SK-N-SH (cell line): ENCODE measurements at regions not wholly inside any gene's neighbourhood (a gene's known extent, or its start where the extent isn't known, plus 50 kb on each side); places are given as distances from the start of the nearest gene placed in this dataset.
A peak's percentile ranks its signal among the peaks of the same experiment; 100 is the strongest.

Experiments
- CTCF ChIA-PET: fragments of 300-600, 350-600 bp; formaldehyde crosslinking; extraction: SDS; loops from one replicate; lab custom pipeline; 2021; lab: Yijun Ruan, JAX
- POLR2A ChIA-PET: fragments of 350-600 bp; sonication (Branson Sonifier 250); formaldehyde crosslinking; extraction: SDS; loops from one replicate; lab custom pipeline; 2020; ENCODE audit warnings: antibody characterized with exemption, inconsistent platforms; lab: Yijun Ruan, JAX
- DNase-seq: peaks from one replicate; pipeline ENCODE4 v3.0.0; 2012
- H2AFZ ChIP-seq: fragments of 200-600 bp; sonication (generic); 2 replicates; pipeline ENCODE4 v1.8.1; 2016; ENCODE audit warnings: antibody characterized with exemption, mild to moderate bottlenecking, low read depth
- H3F3A ChIP-seq: fragments of 200-600 bp; sonication (generic); replicated peaks from 2 replicates; pipeline ENCODE3; 2016; ENCODE audit warnings: antibody characterized with exemption, mild to moderate bottlenecking; ENCODE audit not compliant: insufficient read depth
- H3K27ac ChIP-seq, 2 experiments: fragments of 200-500 bp in 1 of 2; fragments of 200-600 bp in 1 of 2; sonication (Bioruptor generic) in 1 of 2; sonication (generic), shearing (Covaris generic) in 1 of 2; 2 replicates each; pipeline versions ENCODE4 v1.5.1 to v1.6.1; 2014 to 2016; ENCODE audit warnings: low read depth in 2 of 2, inconsistent platforms in 1 of 2, low read length in 1 of 2, mild to moderate bottlenecking in 1 of 2, mixed read lengths in 1 of 2
- H3K27me3 ChIP-seq: fragments of 200-600 bp; sonication (generic), shearing (Covaris generic); 2 replicates; pipeline ENCODE4 v1.6.1; 2016; ENCODE audit warnings: mixed run types; ENCODE audit not compliant: insufficient read depth
- H3K36me3 ChIP-seq, 2 experiments: fragments of 200-500 bp in 1 of 2; fragments of 200-600 bp in 1 of 2; sonication (Bioruptor generic) in 1 of 2; sonication (generic) in 1 of 2; replicated peaks in 1 of 2; 2 replicates each; pipeline versions ENCODE3 to v1.5.1; 2014 to 2016; ENCODE audit warnings: low read length in 1 of 2, mild to moderate bottlenecking in 1 of 2; ENCODE audit not compliant: insufficient read depth in 2 of 2, control insufficient read depth in 1 of 2
- H3K4me1 ChIP-seq, 2 experiments: fragments of 200-500 bp in 1 of 2; fragments of 200-600 bp in 1 of 2; sonication (Bioruptor generic) in 1 of 2; sonication (generic), shearing (Covaris generic) in 1 of 2; 2 replicates each; pipeline versions ENCODE4 v1.5.1 to v1.6.1; 2014 to 2016; ENCODE audit warnings: low read depth in 1 of 2, low read length in 1 of 2, mixed run types in 1 of 2; ENCODE audit not compliant: insufficient read depth in 2 of 2, control insufficient read depth in 1 of 2
- H3K4me2 ChIP-seq: fragments of 200-600 bp; sonication (generic), shearing (Covaris generic); 2 replicates; pipeline ENCODE4 v1.6.1; 2017; ENCODE audit warnings: mixed run types
- H3K4me3 ChIP-seq, 2 experiments: fragments of 200-500 bp in 1 of 2; fragments of 200-600 bp in 1 of 2; sonication (Bioruptor generic) in 1 of 2; sonication (generic), shearing (Covaris generic) in 1 of 2; 2 replicates each; pipeline versions ENCODE4 v1.5.1 to v1.8.1; 2014 to 2016; ENCODE audit warnings: low read depth in 2 of 2, inconsistent platforms in 1 of 2, low read length in 1 of 2, mild to moderate bottlenecking in 1 of 2, mixed read lengths in 1 of 2, moderate library complexity in 1 of 2
- H3K79me2 ChIP-seq: fragments of 200-600 bp; sonication (generic); 2 replicates; pipeline ENCODE4 v1.8.1; 2017; ENCODE audit warnings: mild to moderate bottlenecking; ENCODE audit not compliant: insufficient read depth
- H3K9ac ChIP-seq: fragments of 200-600 bp; sonication (generic); 2 replicates; pipeline ENCODE4 v1.6.1; 2017; ENCODE audit warnings: mixed run types
- H3K9me2 ChIP-seq: fragments of 200-600 bp; sonication (generic); 2 replicates; pipeline ENCODE4 v1.6.1; 2017; ENCODE audit warnings: mixed run types
- H3K9me3 ChIP-seq: fragments of 200-600 bp; sonication (generic); 2 replicates; pipeline ENCODE4 v1.6.1; 2017; ENCODE audit warnings: mixed run types, mild to moderate bottlenecking, moderate library complexity
- H4K20me1 ChIP-seq: fragments of 200-600 bp; sonication (generic); 2 replicates; pipeline ENCODE4 v1.6.1; 2017; ENCODE audit warnings: mild to moderate bottlenecking, mixed run types; ENCODE audit not compliant: insufficient read depth
- FOSL2 ChIP-seq: IDR thresholded peaks from 2 replicates; pipeline ENCODE4 v1.4.0; 2012; ENCODE audit warnings: low read depth, mild to moderate bottlenecking, moderate library complexity, borderline replicate concordance
- FOXJ3 ChIP-seq: sonication (generic); formaldehyde crosslinking; IDR thresholded peaks from 2 replicates; pipeline ENCODE4 v1.5.1; 2020; ENCODE audit warnings: mild to moderate bottlenecking, missing genetic modification reagents
- FOXM1 ChIP-seq: IDR thresholded peaks from 2 replicates; pipeline ENCODE4 v1.4.0; 2012; ENCODE audit warnings: low read depth, mild to moderate bottlenecking
- IRF3 ChIP-seq: fragments of 150-350 bp; IDR thresholded peaks from 2 replicates; pipeline ENCODE4 v1.6.1; 2016; ENCODE audit warnings: mild to moderate bottlenecking, low read depth, low read length
- NFIC ChIP-seq: IDR thresholded peaks from 2 replicates; pipeline ENCODE4 v1.4.0; 2012; ENCODE audit warnings: borderline replicate concordance
- POLR2AphosphoS5 ChIP-seq: IDR thresholded peaks from 2 replicates; pipeline ENCODE4 v1.6.1; 2012; ENCODE audit warnings: low read depth, low read length
- RFX5 ChIP-seq: IDR thresholded peaks from 2 replicates; pipeline ENCODE4 v1.6.1; 2012; ENCODE audit warnings: mild to moderate bottlenecking, improper control_type of control experiment, low read length
- RXRA ChIP-seq: IDR thresholded peaks from 2 replicates; pipeline ENCODE4 v1.4.0; 2012; ENCODE audit warnings: low read depth, mild to moderate bottlenecking, borderline replicate concordance
- TEAD4 ChIP-seq: IDR thresholded peaks from 2 replicates; pipeline ENCODE4 v1.4.0; 2012; ENCODE audit warnings: mild to moderate bottlenecking, borderline replicate concordance; ENCODE audit not compliant: insufficient read depth
- WGBS: methylation state at CpG from one replicate; pipeline ENCODE4 v1.1.6; 2017; ENCODE audit warnings: low lambda C conversion rate; 5-methylcytosine and 5-hydroxymethylcytosine counted together
- TF ChIP-seq, protein P1 (sequence below): IDR thresholded peaks from 2 replicates; pipeline ENCODE4 v1.4.0; 2012; ENCODE audit warnings: low read depth

- TF ChIP-seq FOXM1 (peak; percentile 74), NFIC (peak; percentile 44), TEAD4 (peak; percentile 73)
These were observed 121.1 kb upstream of the ST6GALNAC5 start (continued) for GRCh38 chr1:76746206-76746605.

- no peaks in the 10 kb centered on the region for H3K27me3 ChIP-seq
- no peaks in the 10 kb centered on the region for H3K9me3 ChIP-seq
- no peak overlapping the region for H3K4me2 ChIP-seq
- H3K9me2 ChIP-seq = no peaks in the 10 kb centered on the region
- no peak for DNase-seq
- CTCF ChIA-PET = no interaction called here
- POLR2A ChIA-PET = no interaction called here
- H3K36me3 ChIP-seq = no peaks in the 10 kb centered on the region
- no peaks in the 10 kb centered on the region for H3F3A ChIP-seq
- 76% methylated on average over 1 of the region's 1 CpG for WGBS
- H3K27ac ChIP-seq = no peak overlapping the region
- no peaks in the 10 kb centered on the region for H4K20me1 ChIP-seq
- no peak overlapping the region for H2AFZ ChIP-seq
- no peak overlapping the region for H3K4me3 ChIP-seq
- H3K79me2 ChIP-seq = no peaks in the 10 kb centered on the region
- no peaks in the 10 kb centered on the region; a peak in 1 of 4 replicates for H3K4me1 ChIP-seq
- H3K9ac ChIP-seq = no peak overlapping the region
- TF ChIP-seq RXRA (no peak), FOXM1 (no peak), FOXJ3 (no peak)
- TF ChIP-seq, all 33 proteins: peak for 0
These were observed 112.5 kb upstream of the ST6GALNAC5 start for GRCh38 chr1:76754730-76755129.

- CTCF ChIA-PET = no interaction called here
These were observed 108.0 kb upstream of the ST6GALNAC5 start for GRCh38 chr1:76759171-76759860.

More at GRCh38 chr1:76759171-76759860, 108.0 kb upstream of the ST6GALNAC5 start:
- Histone ChIP-seq H3K9me3 (no peaks in the 10 kb centered on the region), H3K4me3 (no peak overlapping the region), H3F3A (no peaks in the 10 kb centered on the region), H3K79me2 (no peaks in the 10 kb centered on the region), H3K4me1 (peaks cover 0 to 5% of the 10 kb centered on the region in 2 experiments; a peak in 2 of 4 replicates), H3K9ac (no peak overlapping the region), H3K27ac (no peak overlapping the region), H3K27me3 (no peaks in the 10 kb centered on the region), H3K36me3 (no peaks in the 10 kb centered on the region), H2AFZ (no peak overlapping the region), H4K20me1 (no peaks in the 10 kb centered on the region), H3K9me2 (no peaks in the 10 kb centered on the region), H3K4me2 (no peak overlapping the region)
- no peak for TF ChIP-seq RFX5
- TF ChIP-seq, protein P1, sequence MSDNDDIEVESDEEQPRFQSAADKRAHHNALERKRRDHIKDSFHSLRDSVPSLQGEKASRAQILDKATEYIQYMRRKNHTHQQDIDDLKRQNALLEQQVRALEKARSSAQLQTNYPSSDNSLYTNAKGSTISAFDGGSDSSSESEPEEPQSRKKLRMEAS = no peak
- no peak for TF ChIP-seq POLR2AphosphoS5
- TF ChIP-seq FOSL2 = no peak
- TF ChIP-seq IRF3 = no peak
- POLR2A ChIA-PET = no interaction called here
- WGBS = 80% methylated on average over 5 of the region's 5 CpGs
- no peak for DNase-seq
